Keratinocyte (primary cell): ENCODE measurements at regions not wholly inside any gene's neighbourhood (a gene's known extent, or its start where the extent isn't known, plus 50 kb on each side); places are given as distances from the start of the nearest gene placed in this dataset.

Source experiments
- DNase-seq: peaks from one replicate; pipeline ENCODE4 v3.0.0-alpha.2; 2011; ENCODE audit warnings: low read depth, missing footprints, low spot score
- FAIRE-seq: peaks from 2 replicates; lab custom pipeline; 2011; peaks lifted over from hg19 to GRCh38; lab: Jason Lieb, UNC
- H2AFZ ChIP-seq: 2 replicates; pipeline ENCODE4 v1.6.0; 2012; ENCODE audit warnings: low read length, control low read depth, inconsistent platforms; ENCODE audit not compliant: control insufficient read depth
- H3K27ac ChIP-seq: 2 replicates; pipeline ENCODE4 v1.5.1; 2011; ENCODE audit warnings: low read length; ENCODE audit not compliant: control insufficient read depth, insufficient read depth
- H3K27me3 ChIP-seq: 3 replicates; pipeline ENCODE4 v1.6.0; 2011; ENCODE audit warnings: low read length; ENCODE audit not compliant: control insufficient read depth, insufficient read depth; ENCODE audit errors: extremely low read depth
- H3K36me3 ChIP-seq, 2 experiments: 2 replicates in 1 of 2; 3 replicates in 1 of 2; pipeline ENCODE4 v1.5.1; 2011; ENCODE audit warnings: low read length in 2 of 2, mild to moderate bottlenecking in 1 of 2; ENCODE audit not compliant: control insufficient read depth in 2 of 2, insufficient read depth in 2 of 2; ENCODE audit errors: extremely low read depth in 1 of 2
- H3K4me1 ChIP-seq: 3 replicates; pipeline ENCODE4 v1.5.1; 2011; ENCODE audit warnings: low read length; ENCODE audit not compliant: control insufficient read depth, insufficient read depth; ENCODE audit errors: extremely low read depth
- H3K4me2 ChIP-seq: 3 replicates; pipeline ENCODE4 v1.6.0; 2011; ENCODE audit warnings: low read depth, low read length; ENCODE audit not compliant: control insufficient read depth, insufficient read depth; ENCODE audit errors: extremely low read depth
- H3K4me3 ChIP-seq, 3 experiments: fragments of 200-600 bp in 1 of 3; sonication (generic) in 1 of 3; 2 replicates in 2 of 3; 3 replicates in 1 of 3; pipeline ENCODE4 v1.5.1; 2011 to 2016; ENCODE audit warnings: low read length in 3 of 3, mild to moderate bottlenecking in 3 of 3, control low read depth in 2 of 3, inconsistent platforms in 1 of 3, low read depth in 1 of 3, mixed read lengths in 1 of 3, mixed run types in 1 of 3, moderate library complexity in 1 of 3; ENCODE audit not compliant: control insufficient read depth in 2 of 3, insufficient read depth in 2 of 3; ENCODE audit errors: extremely low read depth in 1 of 3
- H3K79me2 ChIP-seq: 2 replicates; pipeline ENCODE4 v1.6.0; 2012; ENCODE audit warnings: low read length; ENCODE audit not compliant: control insufficient read depth, insufficient read depth
- H3K9ac ChIP-seq: 3 replicates; pipeline ENCODE4 v1.6.0; 2011; ENCODE audit warnings: low read length; ENCODE audit not compliant: control insufficient read depth, insufficient read depth; ENCODE audit errors: extremely low read depth
- H3K9me1 ChIP-seq: 3 replicates; pipeline ENCODE4 v1.6.0; 2011; ENCODE audit warnings: low read length; ENCODE audit not compliant: control insufficient read depth, insufficient read depth; ENCODE audit errors: extremely low read depth
- H3K9me3 ChIP-seq: 2 replicates; pipeline ENCODE4 v1.5.1; 2012; ENCODE audit warnings: low read depth, low read length; ENCODE audit not compliant: control insufficient read depth
- H4K20me1 ChIP-seq: 3 replicates; pipeline ENCODE4 v1.6.0; 2011; ENCODE audit warnings: low read length; ENCODE audit not compliant: control insufficient read depth, insufficient read depth; ENCODE audit errors: extremely low read depth
- CTCF ChIP-seq, 3 experiments: IDR thresholded peaks in 1 of 3; conservative IDR thresholded peaks in 1 of 3; optimal IDR thresholded peaks in 1 of 3; 2 replicates in 2 of 3; 3 replicates in 1 of 3; pipeline versions ENCODE3 to v1.5.1; 2011; ENCODE audit warnings: low read length in 3 of 3, mild to moderate bottlenecking in 3 of 3, moderate library complexity in 2 of 3, control low read depth in 1 of 3, inconsistent platforms in 1 of 3; ENCODE audit not compliant: insufficient read depth in 2 of 3; ENCODE audit errors: extremely low read depth in 1 of 3
- EZH2 ChIP-seq: IDR thresholded peaks from one replicate; pipeline ENCODE4 v1.6.1; 2012; ENCODE audit warnings: inconsistent platforms, mild to moderate bottlenecking, low read length, moderate library complexity
- dilution Hi-C: fragments of 300-500 bp; cut with MboI; formaldehyde crosslinking; loops from one replicate; pipeline ENCODE4 v1.7.0; 2020; ENCODE audit warnings: low sequenced_read_pairs; ENCODE audit not compliant: extremely low pct_ligation_motif_present

GRCh38 chr21:20341431-20341830 is 656.8 kb upstream of the NCAM2 start:
- H3K27ac ChIP-seq = no peak overlapping the region
- H3K9ac ChIP-seq = no peak overlapping the region
- H3K4me2 ChIP-seq = no peak overlapping the region
- no peak for FAIRE-seq
- H3K4me1 ChIP-seq = no peaks in the 10 kb centered on the region
- H3K9me1 ChIP-seq = no peaks in the 10 kb centered on the region
- dilution Hi-C loops = no loop called here
- no peaks in the 10 kb centered on the region for H3K9me3 ChIP-seq
- no peak for DNase-seq
- no peaks in the 10 kb centered on the region for H3K27me3 ChIP-seq
- no peak overlapping the region for H3K4me3 ChIP-seq
- no peaks in the 10 kb centered on the region for H3K79me2 ChIP-seq
- H3K36me3 ChIP-seq = no peaks in the 10 kb centered on the region
- H2AFZ ChIP-seq = no peak overlapping the region
- no peaks in the 10 kb centered on the region for H4K20me1 ChIP-seq
- TF ChIP-seq EZH2 (no peak), CTCF (optimal IDR thresholded peaks at IDR 0.05 in 1 of 3, IDR thresholded peaks at IDR 0.05 in 1 of 3, conservative IDR thresholded peaks at IDR 0.05 in 1 of 3; ENCODE audit: extremely low read depth in 1 of 3, insufficient read depth in 2 of 3, low read length in 3 of 3) (no peak)

- H3K9ac ChIP-seq = no peak overlapping the region
- H3K4me3 ChIP-seq = no peak overlapping the region
- no peaks in the 10 kb centered on the region for H3K4me1 ChIP-seq
- DNase-seq (no peak), FAIRE-seq (no peak)
- H3K27me3 ChIP-seq = no peaks in the 10 kb centered on the region
- TF ChIP-seq EZH2 (no peak), CTCF (optimal IDR thresholded peaks at IDR 0.05 in 1 of 3, IDR thresholded peaks at IDR 0.05 in 1 of 3, conservative IDR thresholded peaks at IDR 0.05 in 1 of 3; ENCODE audit: extremely low read depth in 1 of 3, insufficient read depth in 2 of 3, low read length in 3 of 3) (no peak)
- no peak overlapping the region for H2AFZ ChIP-seq
- no peak overlapping the region for H3K27ac ChIP-seq
- H3K36me3 ChIP-seq = no peaks in the 10 kb centered on the region
- no peaks in the 10 kb centered on the region for H4K20me1 ChIP-seq
- H3K79me2 ChIP-seq = no peaks in the 10 kb centered on the region
- dilution Hi-C loops = no loop called here
- no peak overlapping the region for H3K4me2 ChIP-seq
- no peaks in the 10 kb centered on the region for H3K9me3 ChIP-seq
- H3K9me1 ChIP-seq = no peaks in the 10 kb centered on the region
Measured at GRCh38 chr21:20343186-20343585, 655.0 kb upstream of the NCAM2 start.
